GM18511 (cell line): ENCODE measurements at regions not wholly inside any gene's neighbourhood (a gene's known extent, or its start where the extent isn't known, plus 50 kb on each side); places are given as distances from the start of the nearest gene placed in this dataset.

Source experiments
- ATAC-seq: cut with Tn5 transposase; IDR thresholded peaks from one replicate; pipeline ENCODE4 v1.9.1; 2021; ENCODE audit warnings: mild to moderate bottlenecking, moderate library complexity; ENCODE audit not compliant: unreplicated experiment

DNA sequence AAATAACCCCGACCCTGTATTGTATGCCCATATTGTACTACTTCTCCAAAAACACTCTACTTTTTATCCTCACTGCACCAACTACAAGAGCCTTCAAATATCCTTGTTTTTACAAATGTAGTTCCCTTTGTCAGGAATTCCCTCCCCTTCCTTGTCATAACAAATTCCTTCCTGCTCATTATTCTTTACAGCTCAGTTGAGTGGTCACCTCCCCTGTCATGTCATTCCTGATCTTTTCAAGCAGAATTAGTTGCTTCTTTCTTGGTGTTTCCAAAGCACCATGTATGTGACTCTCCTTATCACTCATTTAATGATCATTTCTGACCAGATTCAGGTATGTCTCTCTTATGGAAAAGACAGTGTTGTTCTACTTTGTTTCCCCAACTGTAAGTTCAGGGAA is 194.2 kb upstream of the SMC2 start:
- no peak for ATAC-seq

- no peak for ATAC-seq
These were observed 193.6 kb upstream of the SMC2 start for GRCh38 chr9:103900466-103900865.

DNA sequence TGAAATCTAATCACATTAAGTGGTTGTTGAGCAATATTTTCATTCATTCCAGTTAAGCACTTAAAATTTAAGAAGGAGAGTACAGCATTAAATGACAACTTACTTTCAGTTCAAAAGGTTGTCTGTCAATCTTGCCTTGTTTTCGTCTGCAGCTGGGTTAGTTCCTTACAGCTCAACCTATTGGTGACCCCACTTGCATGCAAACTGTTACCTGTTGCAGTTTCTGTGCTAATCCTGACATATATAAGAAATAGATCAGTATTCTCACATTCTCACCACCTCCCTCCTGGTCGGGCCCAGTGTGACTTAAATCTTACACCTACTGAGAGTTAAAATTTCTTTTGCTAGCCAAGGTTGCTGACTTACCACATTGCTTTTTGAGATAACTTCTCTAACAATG is 191.8 kb upstream of the SMC2 start:
- peak; percentile 65 for ATAC-seq

- no peak for ATAC-seq
These were observed 189.9 kb upstream of the SMC2 start for GRCh38 chr9:103904242-103904641.

DNA sequence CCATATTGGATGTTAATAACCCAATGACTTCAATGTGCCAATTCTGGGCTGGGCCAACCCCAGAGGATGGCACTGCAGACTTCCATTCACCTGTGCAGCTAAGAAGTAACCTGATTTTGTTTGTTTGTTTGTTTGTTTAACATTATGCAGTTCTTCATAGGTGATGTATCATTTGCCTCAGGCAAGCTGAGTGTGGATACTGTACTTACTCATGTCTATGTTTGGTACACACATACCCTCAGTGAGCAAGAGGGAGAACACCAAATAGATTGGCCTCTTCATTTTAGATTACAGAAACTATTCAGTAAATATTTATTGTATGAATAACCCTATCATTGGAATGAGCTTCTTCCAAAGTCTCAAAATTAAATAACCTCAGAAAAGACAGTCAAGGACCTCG is 180.2 kb upstream of the SMC2 start:
- ATAC-seq, result no peak

GRCh38 chr9:103919605-103920209 is 174.4 kb upstream of the SMC2 start:
- ATAC-seq, result no peak

- no peak for ATAC-seq
These were observed 165.7 kb upstream of the SMC2 start for GRCh38 chr9:103928442-103928841.

DNA sequence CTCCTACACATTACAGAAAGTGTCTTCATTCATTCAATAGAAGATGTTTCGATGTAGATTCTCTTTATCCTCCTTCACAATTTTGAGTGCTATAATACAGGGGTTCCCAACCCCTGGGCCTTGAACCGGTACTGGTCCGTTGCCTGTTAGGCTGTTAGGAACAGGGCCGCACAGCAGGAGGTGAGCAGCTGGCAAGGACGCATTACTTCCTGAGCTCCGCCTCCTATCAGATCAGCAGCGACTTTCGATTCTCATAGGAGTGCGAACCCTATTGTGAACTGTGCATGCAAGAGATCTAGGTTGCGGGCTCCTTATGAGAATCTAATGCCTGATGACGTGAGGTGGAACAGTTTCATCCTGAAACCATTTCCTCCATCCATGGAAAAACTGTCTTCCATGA is 153.0 kb upstream of the SMC2 start:
- no peak for ATAC-seq

GRCh38 chr9:103942200-103942599 is 151.9 kb upstream of the SMC2 start:
- ATAC-seq, result no peak

- ATAC-seq, result no peak
These were observed 151.5 kb upstream of the SMC2 start for GRCh38 chr9:103942651-103943050.

DNA sequence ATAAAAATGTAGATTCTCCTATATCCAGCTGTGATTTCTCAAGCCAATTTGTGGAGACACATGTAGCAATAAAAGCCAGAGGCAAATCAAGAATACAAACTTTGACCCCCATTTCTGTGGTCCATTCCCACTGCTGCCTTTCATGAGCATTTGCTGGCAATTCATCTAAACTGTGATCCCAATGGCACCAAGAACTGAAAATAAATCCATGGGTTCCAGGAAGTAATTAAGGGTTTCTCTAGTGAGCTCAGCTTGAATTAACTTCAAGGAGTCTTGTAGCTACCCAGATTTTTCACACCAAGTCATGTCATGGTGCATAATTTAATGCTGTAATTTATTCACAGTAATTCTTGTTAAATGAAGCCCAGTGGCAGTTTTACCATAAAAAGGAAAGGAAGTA is 145.0 kb upstream of the SMC2 start:
- no peak for ATAC-seq

DNA sequence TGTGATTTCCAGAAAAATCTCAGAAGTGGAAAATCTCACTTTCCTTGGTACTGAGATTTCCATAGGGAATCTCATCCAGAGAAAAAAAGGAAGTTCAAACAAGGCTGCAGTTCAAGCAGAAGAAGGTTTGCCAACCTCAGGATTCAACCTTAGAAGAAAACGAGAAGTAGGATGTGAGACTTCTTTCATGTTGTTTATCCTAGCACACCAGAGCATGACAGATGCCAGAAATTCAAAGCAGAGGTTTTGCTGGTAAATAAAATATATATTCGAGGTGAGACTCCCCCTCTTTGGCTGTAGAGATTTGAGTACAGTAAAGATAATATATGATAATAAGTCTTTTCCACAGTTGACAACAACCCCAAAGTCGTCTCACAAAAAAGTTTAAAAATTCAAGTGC is 116.9 kb upstream of the SMC2 start:
- no peak for ATAC-seq

GRCh38 chr9:103978396-103978795 is 115.7 kb upstream of the SMC2 start:
- ATAC-seq, result no peak

GRCh38 chr9:103981912-103982311 is 112.2 kb upstream of the SMC2 start:
- ATAC-seq, result no peak

DNA sequence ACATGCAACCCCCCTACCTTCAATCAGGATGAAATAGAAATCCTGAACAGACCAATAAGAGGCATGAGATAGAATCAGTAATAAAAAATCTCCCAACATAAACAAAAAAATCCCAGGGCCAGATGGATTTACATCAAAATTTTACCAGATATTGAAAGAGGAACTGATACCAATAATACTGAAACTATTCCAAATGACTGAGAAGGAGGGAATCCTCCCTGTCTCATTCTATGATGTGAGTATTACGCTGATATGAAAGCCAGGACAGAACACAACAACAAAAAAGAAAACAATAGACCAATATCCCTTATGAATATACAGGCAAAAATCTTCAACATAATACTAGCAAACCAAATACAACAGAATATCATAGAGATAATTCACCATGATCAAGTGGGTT is 109.0 kb upstream of the SMC2 start:
- ATAC-seq, result no peak

- no peak for ATAC-seq
These were observed 105.3 kb upstream of the SMC2 start for GRCh38 chr9:103988821-103989220.

GRCh38 chr9:103990311-103990710 is 103.8 kb upstream of the SMC2 start:
- no peak for ATAC-seq

GRCh38 chr9:103991001-103991400 is 103.1 kb upstream of the SMC2 start:
- no peak for ATAC-seq

- peak; percentile 76 for ATAC-seq
These were observed 102.4 kb upstream of the SMC2 start for GRCh38 chr9:103991698-103992097.

GRCh38 chr9:103992938-103993579 is 101.0 kb upstream of the SMC2 start:
- no peak for ATAC-seq

DNA sequence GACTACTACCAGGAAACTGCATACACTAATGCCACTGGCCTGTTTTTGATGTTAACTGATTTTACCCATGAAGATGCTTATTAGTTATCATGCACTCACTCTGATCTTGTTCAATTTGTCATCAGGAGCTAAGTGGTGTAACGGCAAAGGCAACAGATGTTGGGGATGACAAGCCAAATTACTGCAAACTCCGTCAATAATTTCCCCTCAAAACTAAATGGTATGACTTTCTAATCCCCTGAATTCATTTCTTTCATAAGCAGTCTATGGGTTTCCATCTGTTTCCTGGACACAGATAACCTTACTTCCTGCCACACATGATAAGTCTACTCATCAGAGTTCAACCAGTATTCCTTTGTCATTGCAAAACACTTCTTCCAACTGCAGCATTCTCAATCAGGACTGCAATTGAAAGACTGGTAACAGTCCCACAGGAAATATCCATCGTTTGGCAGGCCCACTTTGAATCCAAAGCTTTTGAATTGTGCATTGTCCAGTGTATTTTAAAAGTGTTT is 96.2 kb upstream of the SMC2 start:
- ATAC-seq, result no peak

DNA sequence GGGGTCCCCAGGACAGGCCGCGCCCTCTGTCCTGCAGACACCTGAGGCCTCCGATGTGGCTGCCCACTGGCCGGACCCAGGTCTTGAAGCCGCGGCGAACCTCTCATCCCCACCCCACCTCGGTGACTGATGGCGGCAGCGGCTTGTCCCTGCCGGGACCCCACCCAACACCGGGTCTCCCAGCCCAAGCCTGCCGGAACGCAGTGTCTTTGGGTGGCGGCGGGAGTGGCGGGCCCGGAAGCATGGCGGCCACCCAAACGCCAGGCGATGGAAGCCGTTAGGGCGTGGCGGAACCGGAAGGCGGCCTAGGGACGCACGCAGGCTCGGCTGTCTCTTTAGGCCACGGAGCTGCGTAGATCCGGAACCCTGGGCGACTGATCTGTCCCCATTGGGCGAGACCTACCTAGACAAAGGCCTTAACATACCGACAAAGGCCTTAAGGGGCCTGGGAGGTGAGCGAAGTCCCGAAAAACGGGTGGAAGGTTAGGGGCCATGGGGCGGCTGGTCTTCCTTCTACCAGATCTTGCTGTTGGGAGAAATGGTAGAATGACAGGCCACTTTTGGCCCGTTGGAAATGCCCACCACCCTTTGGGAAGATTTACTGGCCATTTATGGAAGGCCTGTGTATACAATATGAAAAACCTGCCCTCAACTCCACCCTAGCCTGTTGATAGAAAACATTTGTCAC is 94.6 kb upstream of the SMC2 start:
- ATAC-seq, result no peak
